Neural progenitor cell (in vitro differentiated cells): ENCODE measurements at regions not wholly inside any gene's neighbourhood (a gene's known extent, or its start where the extent isn't known, plus 50 kb on each side); places are given as distances from the start of the nearest gene placed in this dataset.

Experiments
- EZH2phosphoT487 ChIP-seq: fragments of 200-600 bp; sonication (generic); IDR thresholded peaks from 2 replicates; pipeline ENCODE4 v1.6.1; 2017; ENCODE audit warnings: antibody characterized with exemption
- TF ChIP-seq, protein P1 (sequence below): fragments of 200-600 bp; sonication (generic); IDR thresholded peaks from 2 replicates; pipeline ENCODE4 v1.5.1; 2017; ENCODE audit warnings: antibody characterized with exemption, mild to moderate bottlenecking

DNA sequence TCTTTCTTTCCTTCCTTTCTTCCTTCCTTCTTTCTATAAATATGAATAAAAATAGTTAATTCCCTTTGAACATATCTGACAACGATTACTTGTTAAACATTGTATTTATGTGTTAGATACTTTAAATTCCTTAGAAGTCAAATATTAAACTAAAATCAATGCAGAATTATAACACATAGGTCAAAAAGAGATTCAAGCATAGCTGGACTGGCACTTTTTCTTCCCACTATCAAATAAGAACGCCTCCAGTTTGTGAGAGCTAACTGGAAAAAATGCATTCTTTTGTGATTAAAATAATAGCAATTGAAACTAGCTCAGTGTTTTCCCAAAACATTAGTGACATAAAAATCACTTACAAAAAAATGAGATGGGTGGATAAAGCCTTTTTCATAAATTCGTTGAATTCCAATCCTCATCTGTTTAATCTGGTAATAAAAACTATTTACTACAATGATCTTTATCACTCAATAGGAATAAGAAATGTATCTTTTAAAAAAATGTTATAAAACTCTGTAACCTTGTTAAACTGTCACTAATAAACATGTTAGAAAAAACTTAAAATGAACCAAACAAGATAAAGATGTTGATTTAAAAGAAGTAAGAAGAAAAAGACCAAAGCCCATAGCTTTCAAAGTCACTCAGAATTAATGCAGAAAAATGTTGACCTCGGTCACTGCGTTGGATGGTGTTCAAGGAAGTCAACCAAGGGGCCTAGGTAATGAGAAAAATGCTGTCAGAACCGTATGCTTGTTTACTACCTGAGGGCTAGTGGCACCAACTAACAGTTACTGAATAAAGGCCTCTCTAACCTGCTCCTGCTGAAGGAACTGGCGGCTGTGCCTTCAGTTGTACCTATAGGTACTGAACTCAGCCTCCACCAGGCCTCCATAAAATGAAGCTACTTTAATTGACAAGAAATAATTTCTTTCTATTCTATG, 1039.5 kb upstream of the SLC10A2 start:
- TF ChIP-seq, protein P1, sequence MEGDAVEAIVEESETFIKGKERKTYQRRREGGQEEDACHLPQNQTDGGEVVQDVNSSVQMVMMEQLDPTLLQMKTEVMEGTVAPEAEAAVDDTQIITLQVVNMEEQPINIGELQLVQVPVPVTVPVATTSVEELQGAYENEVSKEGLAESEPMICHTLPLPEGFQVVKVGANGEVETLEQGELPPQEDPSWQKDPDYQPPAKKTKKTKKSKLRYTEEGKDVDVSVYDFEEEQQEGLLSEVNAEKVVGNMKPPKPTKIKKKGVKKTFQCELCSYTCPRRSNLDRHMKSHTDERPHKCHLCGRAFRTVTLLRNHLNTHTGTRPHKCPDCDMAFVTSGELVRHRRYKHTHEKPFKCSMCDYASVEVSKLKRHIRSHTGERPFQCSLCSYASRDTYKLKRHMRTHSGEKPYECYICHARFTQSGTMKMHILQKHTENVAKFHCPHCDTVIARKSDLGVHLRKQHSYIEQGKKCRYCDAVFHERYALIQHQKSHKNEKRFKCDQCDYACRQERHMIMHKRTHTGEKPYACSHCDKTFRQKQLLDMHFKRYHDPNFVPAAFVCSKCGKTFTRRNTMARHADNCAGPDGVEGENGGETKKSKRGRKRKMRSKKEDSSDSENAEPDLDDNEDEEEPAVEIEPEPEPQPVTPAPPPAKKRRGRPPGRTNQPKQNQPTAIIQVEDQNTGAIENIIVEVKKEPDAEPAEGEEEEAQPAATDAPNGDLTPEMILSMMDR: no peak
- no peak for TF ChIP-seq EZH2phosphoT487
